SW480 (cell line): ENCODE measurements at regions not wholly inside any gene's neighbourhood (a gene's known extent, or its start where the extent isn't known, plus 50 kb on each side); places are given as distances from the start of the nearest gene placed in this dataset.
"Not testable (repeated sequence)": the region's sequence is repeated elsewhere in the genome, so short reads cannot be mapped to it uniquely, and the experiment has no call there.

ENCODE experiments used
- DNase-seq: peaks from one replicate; pipeline ENCODE4 v3.0.0-alpha.2; 2016; ENCODE audit warnings: low spot score

DNA sequence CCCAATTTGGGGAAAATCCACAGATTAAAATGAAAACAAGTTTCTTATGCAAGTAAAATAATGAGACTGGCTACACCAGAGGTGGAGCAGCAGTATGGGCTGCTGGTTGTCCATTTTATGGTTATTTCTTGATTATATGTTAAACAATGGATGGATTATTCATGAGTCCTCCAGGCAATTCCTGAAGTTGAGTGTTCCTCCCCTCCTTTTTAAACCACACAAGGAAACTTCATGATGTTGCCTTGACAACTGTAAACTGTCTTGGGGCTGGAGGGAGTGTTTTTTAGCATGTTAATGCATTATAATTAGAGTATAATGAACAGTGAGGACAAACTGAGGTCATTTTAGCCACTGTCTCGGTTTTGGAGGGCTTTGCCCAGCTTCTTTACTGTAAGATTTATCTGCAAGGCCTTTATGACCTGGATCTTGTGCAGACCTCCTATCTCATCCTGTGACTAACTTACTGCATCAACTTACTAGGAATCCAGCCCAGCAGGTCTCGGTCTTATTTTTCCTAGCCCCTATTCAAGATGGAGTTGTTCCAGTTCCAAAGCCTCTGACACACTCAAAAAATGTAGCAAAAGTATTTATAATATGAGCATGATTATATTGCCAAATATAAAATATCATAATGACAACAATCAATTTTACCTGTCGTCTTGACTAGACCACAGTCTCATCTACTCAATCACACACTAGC, 534.0 kb downstream of the TMEM121 start:
- DNase-seq: no peak

DNA sequence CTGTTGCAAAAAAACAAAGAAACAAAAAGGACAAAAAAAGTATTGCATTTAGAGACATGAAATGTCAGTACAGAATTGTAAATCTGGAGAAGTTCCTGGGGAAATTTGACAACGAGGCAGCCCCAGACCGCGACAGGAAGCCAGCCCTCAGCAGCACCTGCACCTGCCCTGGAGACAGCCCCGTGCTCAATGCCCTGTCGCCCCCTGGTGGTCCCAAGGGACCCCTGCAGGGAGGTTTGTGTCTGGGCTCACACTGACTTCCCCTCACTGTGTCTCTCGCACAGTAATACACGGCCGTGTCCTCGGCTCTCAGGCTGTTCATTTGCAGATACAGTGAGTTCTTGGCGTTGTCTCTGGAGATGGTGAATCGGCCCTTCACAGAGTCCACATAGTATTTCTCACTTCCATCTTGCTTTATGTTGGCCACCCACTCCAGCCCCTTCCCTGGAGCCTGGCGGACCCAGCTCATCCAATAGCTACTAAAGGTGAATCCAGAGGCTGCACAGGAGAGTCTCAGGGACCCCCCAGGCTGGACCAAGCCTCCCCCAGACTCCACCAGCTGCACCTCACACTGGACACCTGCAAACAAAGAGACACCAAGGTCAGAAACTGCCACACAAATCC, 535.6 kb downstream of the TMEM121 start:
- DNase-seq: peak; percentile 50

GRCh38 chr14:106062502-106063272, 536.3 kb downstream of the TMEM121 start:
- DNase-seq: no peak

- DNase-seq: peak; percentile 0
Observed at GRCh38 chr14:106067935-106068334, 541.6 kb downstream of the TMEM121 start.

- no peak for DNase-seq
Observed at GRCh38 chr14:106069804-106070625, 543.6 kb downstream of the TMEM121 start.

- no peak for DNase-seq
Observed at GRCh38 chr14:106080922-106081321, 554.5 kb downstream of the TMEM121 start.

DNA sequence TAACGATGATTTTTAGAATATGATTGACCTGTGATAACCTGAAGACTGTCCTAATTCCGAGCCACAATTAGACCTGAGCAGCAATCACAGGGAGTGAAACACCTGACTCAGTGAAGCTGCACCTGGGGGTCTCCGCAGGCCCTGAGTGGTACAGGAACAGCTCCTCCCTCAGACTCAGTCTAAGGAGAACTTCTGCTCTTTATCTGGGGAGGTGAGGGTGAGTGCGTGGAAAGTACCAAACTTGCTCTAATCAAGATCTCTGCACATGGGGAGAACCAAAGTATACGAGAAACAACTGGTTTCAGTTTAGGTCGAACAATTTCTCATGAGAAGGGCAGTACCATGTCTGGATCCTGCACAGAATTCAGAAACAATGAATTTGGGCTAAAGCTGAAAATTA, 555.3 kb downstream of the TMEM121 start:
- DNase-seq: not testable (repeated sequence)

- no peak for DNase-seq
Observed at GRCh38 chr14:106083082-106083481, 556.7 kb downstream of the TMEM121 start.

DNA sequence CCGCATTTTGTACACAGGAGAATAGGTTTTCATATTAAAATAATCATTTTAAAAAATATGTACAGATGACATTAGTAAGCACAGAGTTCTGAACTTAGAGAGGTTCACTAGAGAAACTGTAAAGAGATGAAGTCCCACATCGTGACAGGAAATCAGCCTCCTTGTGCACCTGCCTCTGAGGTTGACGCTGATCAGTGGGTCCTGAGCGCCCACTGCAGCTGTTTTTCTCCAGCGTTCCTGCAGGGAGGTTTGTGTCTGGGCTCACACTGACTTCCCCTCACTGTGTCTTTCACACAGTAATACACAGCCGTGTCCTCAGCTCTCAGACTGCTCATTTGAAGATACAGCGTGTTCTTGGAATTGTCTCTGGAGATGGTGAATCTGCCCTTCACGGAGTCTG, 561.5 kb downstream of the TMEM121 start:
- DNase-seq: no peak

GRCh38 chr14:106088860-106089259, 562.5 kb downstream of the TMEM121 start:
- DNase-seq: not testable (repeated sequence)

DNA sequence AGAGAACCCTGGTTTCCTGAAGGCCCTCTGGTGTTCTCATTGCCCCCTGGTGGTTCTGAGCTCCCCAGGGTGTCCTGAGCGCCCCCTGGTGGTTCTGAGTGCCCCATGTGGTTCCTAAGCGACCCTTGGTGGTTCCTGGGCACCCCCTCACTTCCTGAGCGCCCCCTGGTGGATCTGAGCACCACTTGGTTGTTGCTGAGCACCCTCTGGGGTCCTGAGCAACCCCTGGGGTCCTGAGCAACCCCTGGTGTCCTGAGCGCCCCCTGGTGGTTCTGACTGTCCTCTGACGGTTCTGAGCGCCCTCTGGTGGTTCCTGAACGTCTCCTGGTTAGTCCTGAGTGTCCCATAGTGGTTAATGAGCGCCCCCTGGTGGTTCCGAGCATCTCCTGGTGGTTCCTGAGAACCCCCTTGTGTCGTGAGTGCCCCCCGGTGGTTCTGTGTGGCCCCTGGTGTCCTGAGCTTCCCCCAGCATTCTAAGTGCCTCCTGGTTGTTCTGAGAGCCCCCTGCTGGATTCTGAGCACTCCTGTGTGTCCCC, 568.3 kb downstream of the TMEM121 start:
- no peak for DNase-seq

DNA sequence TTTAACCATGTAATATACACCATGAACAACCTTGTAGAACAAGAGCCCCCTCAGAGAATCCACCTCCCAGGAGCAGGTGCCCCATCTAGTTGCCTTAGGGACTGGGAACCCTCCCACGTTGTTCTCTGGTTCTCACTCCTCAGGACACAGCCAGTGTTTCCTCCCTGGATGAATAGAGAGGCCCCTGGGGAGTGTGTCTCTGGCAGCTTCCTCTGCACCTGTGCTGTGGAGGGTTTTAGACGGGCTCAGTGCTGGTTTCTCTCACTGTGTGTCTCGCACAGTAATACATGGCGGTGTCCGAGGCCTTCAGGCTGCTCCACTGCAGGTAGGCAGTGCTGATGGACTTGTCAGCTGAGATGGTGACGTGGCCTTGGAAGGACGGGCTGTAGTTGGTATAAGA, 581.3 kb downstream of the TMEM121 start:
- DNase-seq: no peak

DNA sequence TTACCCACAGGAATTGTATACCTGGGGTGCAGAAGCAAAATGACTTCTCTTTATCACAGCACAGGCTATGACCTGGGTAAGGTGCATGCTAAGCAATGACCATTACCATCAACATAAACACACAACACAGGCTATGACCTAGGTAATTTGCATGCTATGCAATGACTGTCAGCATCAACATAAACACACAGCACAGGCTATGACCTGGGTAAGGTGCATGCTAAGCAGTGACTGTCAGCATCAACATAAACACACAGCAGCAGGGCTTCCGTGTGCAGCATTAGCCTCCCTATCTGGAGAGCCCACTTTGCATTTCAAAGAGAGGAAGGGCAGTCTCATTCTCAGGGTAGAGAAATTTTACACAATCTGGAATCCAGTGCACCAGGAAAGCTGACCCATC, 583.0 kb downstream of the TMEM121 start:
- no peak for DNase-seq

GRCh38 chr14:106115401-106115800, 589.0 kb downstream of the TMEM121 start:
- no peak for DNase-seq

DNA sequence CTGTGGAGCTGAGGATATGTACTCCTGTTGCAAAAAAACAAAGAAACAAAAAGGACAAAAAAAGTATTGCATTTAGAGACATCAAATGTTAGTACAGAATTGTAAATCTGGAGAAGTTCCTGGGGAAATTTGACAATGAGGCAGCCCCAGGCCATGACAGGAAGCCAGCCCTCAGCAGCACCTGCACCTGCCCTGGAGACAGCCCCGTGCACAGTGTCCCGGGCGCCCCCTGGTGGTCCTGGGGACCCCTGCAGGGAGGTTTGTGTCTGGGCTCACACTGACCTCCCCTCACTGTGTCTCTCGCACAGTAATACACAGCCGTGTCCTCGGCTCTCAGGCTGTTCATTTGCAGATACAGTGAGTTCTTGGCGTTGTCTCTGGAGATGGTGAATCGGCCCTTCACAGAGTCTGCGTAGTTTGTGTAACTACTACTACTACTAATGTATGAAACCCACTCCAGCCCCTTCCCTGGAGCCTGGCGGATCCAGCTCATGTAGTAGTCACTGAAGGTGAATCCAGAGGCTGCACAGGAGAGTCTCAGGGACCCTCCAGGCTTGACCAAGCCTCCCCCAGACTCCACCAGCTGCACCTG, 590.1 kb downstream of the TMEM121 start:
- not testable (repeated sequence) for DNase-seq

GRCh38 chr14:106120101-106120500, 593.7 kb downstream of the TMEM121 start:
- DNase-seq: no peak

GRCh38 chr14:106129274-106129673, 602.9 kb downstream of the TMEM121 start:
- DNase-seq: no peak

DNA sequence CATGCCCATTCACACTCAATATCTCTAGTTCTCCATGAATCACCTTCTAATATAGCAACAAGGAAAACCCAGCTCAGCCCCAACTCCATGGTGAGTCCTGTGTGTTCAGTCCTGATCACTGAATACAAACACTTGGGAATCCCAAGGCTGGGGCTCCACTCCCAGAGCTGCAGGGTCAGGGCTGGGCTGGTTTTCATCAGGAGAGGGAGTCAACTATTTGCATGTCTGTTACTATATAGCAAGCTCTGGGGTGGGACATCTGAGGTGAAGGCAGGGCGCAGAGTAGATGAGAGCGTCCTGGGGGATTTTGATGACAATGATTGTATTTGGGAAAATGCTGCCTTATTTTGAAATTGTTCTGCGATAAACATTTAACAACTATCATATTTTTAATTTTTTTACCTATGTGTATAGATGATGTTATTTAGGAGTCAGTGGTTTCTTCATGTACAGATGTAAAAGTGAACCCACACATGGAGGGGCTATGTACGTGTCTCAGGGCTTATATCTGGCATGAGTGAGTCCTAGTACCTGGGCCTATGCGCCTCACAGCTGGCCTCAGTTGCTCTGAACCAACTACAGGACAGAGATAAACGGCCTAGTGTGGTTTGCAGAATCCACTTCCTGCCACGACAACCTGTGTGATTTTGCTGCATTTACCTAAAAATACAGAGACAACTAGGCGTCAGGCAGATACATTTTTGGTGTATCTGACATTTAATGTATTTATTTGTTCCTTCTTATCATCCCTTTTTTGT, 603.7 kb downstream of the TMEM121 start:
- not testable (repeated sequence) for DNase-seq

- not testable (repeated sequence) for DNase-seq
Observed at GRCh38 chr14:106133126-106133525, 606.7 kb downstream of the TMEM121 start.

- no peak for DNase-seq
Observed at GRCh38 chr14:106134886-106135285, 608.5 kb downstream of the TMEM121 start.
